MCF 10A (cell line): ENCODE measurements at regions not wholly inside any gene's neighbourhood (a gene's known extent, or its start where the extent isn't known, plus 50 kb on each side); places are given as distances from the start of the nearest gene placed in this dataset.

ENCODE experiments used
- BruUV-seq: library from RNA; stranded (reverse); fragments of 400-500 nt; replicated peaks from 2 replicates; lab custom pipeline; 2021; lab: Mats Ljungman, UMichigan
- CTCF ChIA-PET: fragments of 300-600 bp; sonication (Branson Sonifier 250); formaldehyde crosslinking; extraction: SDS; loops from one replicate; lab custom pipeline; 2021; ENCODE audit warnings: antibody characterized with exemption, inconsistent platforms; lab: Yijun Ruan, JAX
- POLR2A ChIA-PET: fragments of 300-600, 350-650 bp; sonication (Branson Sonifier 250); formaldehyde crosslinking; extraction: SDS; loops from one replicate; lab custom pipeline; 2020; ENCODE audit warnings: antibody characterized with exemption, inconsistent platforms; lab: Yijun Ruan, JAX
- DNase-seq: peaks from one replicate; pipeline ENCODE4 v3.0.0-alpha.2; 2018; ENCODE audit not compliant: unreplicated experiment
- H3K27ac Mint-ChIP-seq: one replicate; pipeline ENCODE4 v1.8.0; 2022; ENCODE audit warnings: mild to moderate bottlenecking, low read depth, mixed read lengths; ENCODE audit not compliant: unreplicated experiment
- H3K27me3 Mint-ChIP-seq: one replicate; pipeline ENCODE4 v1.8.0; 2022; ENCODE audit warnings: mixed read lengths; ENCODE audit not compliant: insufficient read depth, unreplicated experiment
- H3K36me3 Mint-ChIP-seq: one replicate; pipeline ENCODE4 v1.8.0; 2022; ENCODE audit warnings: mild to moderate bottlenecking, moderate library complexity, mixed read lengths; ENCODE audit not compliant: insufficient read depth, unreplicated experiment
- H3K4me1 Mint-ChIP-seq: one replicate; pipeline ENCODE4 v1.8.0; 2022; ENCODE audit warnings: mixed read lengths; ENCODE audit not compliant: insufficient read depth, unreplicated experiment
- H3K4me3 Mint-ChIP-seq: one replicate; pipeline ENCODE4 v1.8.0; 2022; ENCODE audit warnings: mild to moderate bottlenecking, moderate library complexity, mixed read lengths; ENCODE audit not compliant: unreplicated experiment
- H3K9me3 Mint-ChIP-seq: one replicate; pipeline ENCODE4 v1.8.0; 2022; ENCODE audit warnings: mixed read lengths; ENCODE audit not compliant: unreplicated experiment
- intact Hi-C: fragments of 100-400 bp; cut with micrococcal nuclease; formaldehyde crosslinking; loops from 2 replicates; pipeline ENCODE4 v1.14.1; 2022
- TF ChIP-seq, protein P1 (sequence below): fragments of 200-600 bp; IDR thresholded peaks from one replicate; pipeline ENCODE4 v1.8.0; 2022; ENCODE audit warnings: antibody characterized with exemption, mild to moderate bottlenecking; ENCODE audit not compliant: unreplicated experiment

DNA sequence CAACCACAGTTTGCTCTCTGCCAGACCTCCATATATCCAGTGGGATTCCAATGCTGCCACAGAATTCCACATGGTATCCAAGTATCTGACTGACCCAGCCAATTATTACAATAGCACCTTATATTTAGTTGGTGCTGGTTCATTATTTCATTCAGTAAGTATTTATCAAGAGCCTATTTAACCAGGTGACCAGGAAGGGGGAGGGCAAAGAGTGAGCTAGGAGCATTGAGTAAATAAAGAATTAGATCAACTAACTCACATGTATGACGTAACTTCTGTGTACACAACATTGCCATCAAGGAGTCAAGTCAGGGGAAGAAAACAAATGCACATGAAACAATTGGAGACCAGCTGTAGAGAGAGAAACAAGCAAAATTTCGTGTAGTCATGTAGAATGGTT, 207.1 kb upstream of the PAPPA start:
- peak; percentile 28 for DNase-seq
- POLR2A ChIA-PET: interaction anchor here (0.7 kb wide), 1 partner anchor 221 kb away, joined by 4 read pairs; no protein-coding TSS in a partner anchor
- no TSS peak for BruUV-seq
- intact Hi-C loops: no loop called here
- H3K36me3 Mint-ChIP-seq: peaks cover 84% of the 10 kb centered on the region
- peaks cover 72% of the 10 kb centered on the region for H3K4me1 Mint-ChIP-seq
- peaks cover 17% of the 10 kb centered on the region for H3K9me3 Mint-ChIP-seq
- no peaks in the 10 kb centered on the region for H3K27me3 Mint-ChIP-seq
- CTCF ChIA-PET: interaction anchor here (0.6 kb wide), 2 partner anchors 14 to 176 kb away, joined by 3 read pairs; no protein-coding TSS in a partner anchor
- H3K27ac Mint-ChIP-seq: peak overlapping the region; percentile 100
- TF ChIP-seq, protein P1, sequence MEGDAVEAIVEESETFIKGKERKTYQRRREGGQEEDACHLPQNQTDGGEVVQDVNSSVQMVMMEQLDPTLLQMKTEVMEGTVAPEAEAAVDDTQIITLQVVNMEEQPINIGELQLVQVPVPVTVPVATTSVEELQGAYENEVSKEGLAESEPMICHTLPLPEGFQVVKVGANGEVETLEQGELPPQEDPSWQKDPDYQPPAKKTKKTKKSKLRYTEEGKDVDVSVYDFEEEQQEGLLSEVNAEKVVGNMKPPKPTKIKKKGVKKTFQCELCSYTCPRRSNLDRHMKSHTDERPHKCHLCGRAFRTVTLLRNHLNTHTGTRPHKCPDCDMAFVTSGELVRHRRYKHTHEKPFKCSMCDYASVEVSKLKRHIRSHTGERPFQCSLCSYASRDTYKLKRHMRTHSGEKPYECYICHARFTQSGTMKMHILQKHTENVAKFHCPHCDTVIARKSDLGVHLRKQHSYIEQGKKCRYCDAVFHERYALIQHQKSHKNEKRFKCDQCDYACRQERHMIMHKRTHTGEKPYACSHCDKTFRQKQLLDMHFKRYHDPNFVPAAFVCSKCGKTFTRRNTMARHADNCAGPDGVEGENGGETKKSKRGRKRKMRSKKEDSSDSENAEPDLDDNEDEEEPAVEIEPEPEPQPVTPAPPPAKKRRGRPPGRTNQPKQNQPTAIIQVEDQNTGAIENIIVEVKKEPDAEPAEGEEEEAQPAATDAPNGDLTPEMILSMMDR: no peak
- H3K4me3 Mint-ChIP-seq: peak overlapping the region; percentile 60

DNA sequence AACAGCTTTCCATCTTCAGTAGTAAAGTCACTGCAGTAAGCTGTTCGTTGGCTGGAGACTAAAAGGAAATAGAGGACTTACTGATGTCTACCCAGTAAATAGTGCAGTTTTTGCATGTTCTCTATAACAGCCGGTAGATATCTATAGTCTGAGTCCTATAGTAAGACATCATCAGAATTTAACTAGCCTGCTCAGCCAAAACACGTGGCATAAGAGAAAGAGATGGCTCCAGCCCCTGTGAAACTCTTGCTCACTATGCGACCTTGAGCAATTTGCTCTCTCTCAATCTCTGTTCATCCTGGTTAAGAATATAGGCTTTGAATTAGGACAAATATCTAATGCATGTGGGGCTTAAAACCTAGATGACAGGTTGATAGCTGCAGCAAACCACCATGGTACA, 201.6 kb upstream of the PAPPA start:
- POLR2A ChIA-PET: interaction anchor here (1.2 to 3.1 kb wide), 3 partner anchors 8 to 44 kb away, joined by 3 to 24 read pairs (median 3); no protein-coding TSS in a partner anchor
- Mint-ChIP-seq H3K4me3 (no peak overlapping the region), H3K27ac (no peak overlapping the region)

DNA sequence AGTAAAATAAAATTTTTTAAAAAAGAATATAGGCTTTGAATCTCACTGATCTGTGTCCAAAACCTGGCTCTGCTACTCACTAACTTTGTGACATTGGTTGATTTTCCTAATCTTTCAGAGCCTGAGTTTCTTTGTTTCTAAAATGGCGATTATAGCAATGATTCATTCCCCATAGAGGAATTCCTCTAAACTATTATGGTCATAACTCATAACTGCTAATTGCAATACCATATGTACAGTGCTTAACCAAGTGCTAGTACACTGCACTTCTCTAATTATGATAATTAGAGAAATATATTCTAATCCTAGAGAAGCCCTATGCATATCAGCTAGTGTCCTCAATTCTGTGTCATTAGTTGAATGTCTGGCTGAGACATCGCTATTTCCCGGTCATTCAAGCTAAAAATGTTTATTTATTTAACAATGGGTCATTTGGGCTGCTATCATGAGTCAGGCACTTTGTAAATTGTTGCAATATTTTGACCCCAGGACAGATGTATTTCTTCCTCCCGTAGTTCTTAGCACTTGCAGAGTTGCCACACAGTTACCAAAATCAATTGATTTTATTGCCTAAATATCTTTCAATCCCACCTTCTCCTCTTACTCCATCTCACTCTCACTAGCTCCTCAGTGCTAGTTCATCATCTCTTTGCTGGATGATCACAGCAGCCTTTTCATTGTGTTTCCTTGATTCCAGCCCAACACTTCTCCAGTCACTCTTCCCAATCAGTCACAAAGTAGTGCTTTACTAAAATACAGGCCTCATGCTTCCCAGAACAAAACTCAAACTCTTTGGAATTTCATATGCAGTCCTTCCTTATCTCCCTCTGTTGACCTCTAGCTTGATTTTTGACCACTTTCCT, 200.9 kb upstream of the PAPPA start:
- peaks cover 76% of the 10 kb centered on the region for H3K36me3 Mint-ChIP-seq
- H3K9me3 Mint-ChIP-seq: peaks cover 7% of the 10 kb centered on the region
- H3K27ac Mint-ChIP-seq: peak overlapping the region; percentile 49
- intact Hi-C loops: no loop called here
- H3K4me1 Mint-ChIP-seq: peaks cover 21% of the 10 kb centered on the region
- CTCF ChIA-PET: interaction anchor here (0.7 to 1.0 kb wide), 3 partner anchors 109 to 361 kb away, joined by 3 to 4 read pairs (median 3); no protein-coding TSS in a partner anchor
- POLR2A ChIA-PET: interaction anchor here (0.6 to 3.1 kb wide), 3 partner anchors 8 to 151 kb away, joined by 3 to 24 read pairs (median 3); no protein-coding TSS in a partner anchor
- no TSS peak for BruUV-seq
- H3K4me3 Mint-ChIP-seq: peak overlapping the region; percentile 16
- no peaks in the 10 kb centered on the region for H3K27me3 Mint-ChIP-seq
- DNase-seq: peak; percentile 76
- TF ChIP-seq, protein P1: no peak

More for the DNA sequence above, 201.6 kb upstream of the PAPPA start:
- Mint-ChIP-seq H3K27me3 (no peaks in the 10 kb centered on the region), H3K36me3 (peaks cover 76% of the 10 kb centered on the region), H3K9me3 (peaks cover 8% of the 10 kb centered on the region), H3K4me1 (peaks cover 27% of the 10 kb centered on the region)
- TF ChIP-seq, protein P1: no peak
- BruUV-seq: no TSS peak
- intact Hi-C loops: no loop called here
- no peak for DNase-seq
- CTCF ChIA-PET: interaction anchor here (1.0 kb wide), 1 partner anchor 117 kb away, joined by 3 read pairs; no protein-coding TSS in a partner anchor

DNA sequence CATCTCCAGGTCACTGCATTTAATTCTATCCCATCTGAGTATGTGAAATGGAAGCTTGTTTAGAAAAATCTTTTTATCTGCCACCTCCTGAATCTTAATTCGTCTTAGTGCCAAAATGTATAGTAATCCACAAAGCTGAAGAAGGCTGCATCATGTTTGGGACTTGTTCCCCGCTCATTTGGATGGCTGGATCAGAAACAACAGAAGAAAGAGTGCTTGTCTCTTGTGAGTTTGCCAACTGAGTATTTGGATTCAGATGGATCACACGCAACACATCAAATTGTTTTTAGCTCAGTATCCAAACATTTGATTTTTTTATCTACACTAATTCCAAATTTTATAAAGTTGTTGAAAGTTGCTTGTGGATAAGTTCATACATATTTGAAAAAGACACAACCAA, 197.2 kb upstream of the PAPPA start:
- Mint-ChIP-seq H3K27ac (no peak overlapping the region), H3K4me1 (peaks cover 8% of the 10 kb centered on the region), H3K36me3 (peaks cover 53% of the 10 kb centered on the region), H3K4me3 (no peak overlapping the region), H3K27me3 (no peaks in the 10 kb centered on the region), H3K9me3 (no peaks in the 10 kb centered on the region)
- ChIA-PET CTCF (interaction anchor here (0.6 to 1.0 kb wide), 5 partner anchors 8 to 234 kb away, joined by 3 read pairs; no protein-coding TSS in a partner anchor), POLR2A (interaction anchor here (1.2 to 2.3 kb wide), 2 partner anchors 12 kb away, joined by 5 to 6 read pairs; no protein-coding TSS in a partner anchor)
- TF ChIP-seq, protein P1: no peak
- no peak for DNase-seq
- intact Hi-C loops: no loop called here
- no TSS peak for BruUV-seq
